ENCODE measurements at regions not wholly inside any gene's neighbourhood (a gene's known extent, or its start where the extent isn't known, plus 50 kb on each side); places are given as distances from the start of the nearest gene placed in this dataset.
"Not testable (repeated sequence)": the region's sequence is repeated elsewhere in the genome, so short reads cannot be mapped to it uniquely, and the experiment has no call there.

DNA sequence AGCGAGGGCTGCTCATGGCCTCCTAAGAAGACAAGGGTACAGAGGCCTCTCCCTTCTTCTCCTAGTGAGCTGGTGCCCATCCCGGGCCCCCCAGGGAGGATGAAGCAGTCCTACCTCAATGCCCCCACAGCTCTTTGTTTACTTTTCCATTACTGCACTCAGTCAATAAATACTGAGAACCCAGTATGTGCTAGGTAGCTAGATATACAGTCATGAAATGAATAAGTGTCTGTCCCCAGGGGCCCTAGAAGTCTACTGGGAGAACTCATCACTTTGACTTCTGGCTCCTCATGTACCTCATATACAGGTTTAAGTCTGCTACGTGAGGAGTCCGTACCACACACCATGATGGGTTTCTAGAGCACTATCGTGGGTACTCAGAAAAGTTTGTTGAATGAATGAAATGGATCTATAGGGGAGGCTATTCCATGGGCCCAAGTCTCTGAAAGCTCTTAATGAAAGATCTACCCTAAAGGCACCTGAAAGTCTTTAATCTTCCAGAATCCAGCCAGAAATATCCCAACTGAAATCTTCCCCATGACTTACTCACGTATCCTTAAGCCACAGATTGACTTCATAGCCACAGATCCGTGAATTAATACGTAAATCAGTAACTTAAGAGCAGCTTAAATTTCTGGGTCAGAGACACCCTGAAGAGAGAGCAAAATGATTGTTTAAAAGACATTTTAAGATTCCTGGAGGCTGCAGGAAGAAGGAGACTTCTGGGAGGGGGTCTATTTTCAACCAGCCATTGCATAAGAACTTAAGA, 51.6 kb upstream of the POMP start:
- DNase-seq (ENCODE audit: low spot score), result no peak
- intact Hi-C loops (cut with DNase I), result no loop called here

DNA sequence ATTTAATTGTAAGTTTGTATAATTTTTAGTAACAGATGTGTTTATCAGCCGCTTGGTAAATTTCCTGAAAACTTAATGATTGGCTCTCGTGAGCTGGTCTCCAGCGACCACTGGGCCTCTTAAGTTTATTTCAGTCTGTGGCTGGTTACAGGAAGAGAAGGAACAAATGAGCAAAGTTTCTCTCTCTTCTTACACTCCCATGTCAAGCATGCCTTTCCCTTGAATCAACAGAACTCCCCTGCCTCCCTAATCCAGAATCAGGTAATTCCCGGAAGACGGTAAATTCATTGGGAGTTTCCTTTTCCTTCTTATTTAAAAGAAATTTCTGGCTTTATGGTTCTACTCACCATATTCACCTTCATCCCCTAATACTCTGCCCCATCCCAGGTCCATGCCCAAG, 52.5 kb upstream of the POMP start:
- intact Hi-C loops (cut with DNase I), result no loop called here
- no peak for DNase-seq (ENCODE audit: low spot score)

DNA sequence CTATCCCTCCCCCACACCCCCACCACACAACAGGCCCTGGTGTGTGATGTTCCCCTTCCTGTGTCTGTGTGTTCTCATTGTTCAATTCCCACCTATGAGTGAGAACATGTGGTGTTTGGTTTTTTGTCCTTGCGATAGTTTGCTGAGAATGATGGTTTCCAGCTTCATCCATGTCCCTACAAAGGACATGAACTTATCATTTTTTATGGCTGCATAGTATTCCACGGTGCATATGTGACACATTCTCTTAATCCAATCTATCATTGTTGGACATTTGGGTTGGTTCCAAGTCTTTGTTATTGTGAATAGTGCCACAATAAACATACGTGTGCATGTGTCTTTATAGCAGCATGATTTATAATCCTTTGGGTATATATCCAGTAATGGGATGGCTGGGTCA, 53.8 kb upstream of the POMP start:
- intact Hi-C loops (cut with DNase I); DNase-seq (ENCODE audit: low spot score): not testable (repeated sequence)

DNA sequence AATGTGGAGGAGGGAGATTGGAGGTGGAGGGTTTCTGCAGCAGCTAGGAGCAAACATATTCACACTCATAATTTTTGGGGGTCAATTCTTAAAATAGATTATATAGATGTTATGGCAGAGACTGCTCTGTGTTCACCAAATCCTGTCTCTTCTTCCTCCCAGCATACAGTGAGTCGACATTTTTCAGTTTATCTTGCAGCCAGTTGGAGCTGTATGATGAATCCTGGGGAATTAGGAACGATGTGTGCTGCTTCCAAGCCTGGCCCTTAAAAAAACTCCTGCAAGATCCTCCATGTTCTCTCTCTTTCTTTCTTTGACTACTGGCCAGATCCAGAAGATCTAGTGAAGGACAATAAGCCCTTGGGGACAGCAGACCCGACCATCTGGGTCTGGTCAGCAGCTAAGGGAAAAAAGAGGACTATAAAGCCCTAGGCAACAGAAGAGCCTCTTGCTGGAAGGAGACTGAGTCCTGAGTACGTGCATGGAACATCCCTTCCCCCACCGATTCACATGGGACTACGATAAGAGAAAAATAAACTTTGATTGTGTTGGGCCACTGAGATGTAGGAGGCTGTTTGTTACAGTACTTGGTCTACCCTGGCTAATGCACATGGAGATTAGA, 55.8 kb upstream of the POMP start:
- no peak for DNase-seq (ENCODE audit: low spot score)
- intact Hi-C loops (cut with DNase I), result no loop called here

DNA sequence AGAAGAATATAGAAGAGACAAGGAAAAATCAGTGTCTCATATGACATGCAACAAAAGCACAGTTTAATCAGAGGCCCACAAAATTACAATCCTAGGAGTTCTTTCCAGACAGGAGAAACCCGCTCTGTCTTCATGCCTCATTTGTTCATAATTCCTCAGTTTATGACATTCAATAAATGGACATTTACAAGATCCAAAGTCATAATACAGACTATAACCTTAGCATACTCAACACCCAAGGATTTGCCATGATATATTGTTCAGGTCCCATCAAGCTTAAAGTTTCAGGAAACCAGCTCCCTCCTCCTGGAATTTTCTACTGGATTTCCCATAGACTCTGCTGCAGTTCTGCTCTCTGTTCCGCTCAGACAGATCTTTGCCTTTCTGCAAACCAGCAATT, 56.4 kb upstream of the POMP start:
- DNase-seq (ENCODE audit: low spot score), result no peak
- intact Hi-C loops (cut with DNase I), result no loop called here

DNA sequence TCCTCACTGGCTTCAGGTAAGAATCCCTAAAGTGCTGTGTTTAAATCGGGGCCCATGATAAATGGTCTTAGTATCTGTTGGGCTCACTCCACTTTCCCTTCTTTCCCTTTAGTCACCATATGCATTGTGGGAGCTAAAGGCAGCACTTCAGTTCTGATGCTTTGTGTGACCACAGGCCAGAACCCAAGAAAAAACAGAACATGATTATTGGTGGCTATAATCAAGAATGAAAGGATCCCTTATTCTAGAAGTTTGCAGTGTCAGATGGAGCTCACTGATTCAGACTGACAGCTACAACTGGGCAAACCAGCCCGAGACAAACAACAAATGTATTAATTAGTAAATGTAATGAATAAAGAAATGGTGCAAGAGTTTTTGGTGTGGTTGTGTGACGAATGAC, 57.3 kb upstream of the POMP start:
- no peak for DNase-seq (ENCODE audit: low spot score)
- intact Hi-C loops (cut with DNase I), result no loop called here

DNA sequence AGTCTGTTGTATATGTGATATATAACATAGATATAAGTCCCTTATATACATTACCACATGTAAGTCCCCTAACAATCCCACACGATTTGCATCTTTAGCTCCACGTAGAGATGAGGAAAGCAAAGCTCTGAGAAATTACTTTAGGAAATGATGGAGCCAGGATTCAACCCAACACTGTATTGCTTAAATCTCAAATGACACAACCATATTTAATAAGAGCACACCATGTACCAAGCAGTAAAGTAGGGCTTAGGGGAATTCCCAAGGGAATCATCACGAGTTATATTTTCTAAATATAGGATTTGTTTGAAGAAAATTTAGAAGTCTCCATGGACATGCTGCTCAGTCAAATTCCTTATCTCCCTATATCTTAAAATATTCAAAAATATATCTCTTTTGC, 61.3 kb upstream of the POMP start:
- intact Hi-C loops (cut with DNase I), result no loop called here
- no peak for DNase-seq (ENCODE audit: low spot score)

DNA sequence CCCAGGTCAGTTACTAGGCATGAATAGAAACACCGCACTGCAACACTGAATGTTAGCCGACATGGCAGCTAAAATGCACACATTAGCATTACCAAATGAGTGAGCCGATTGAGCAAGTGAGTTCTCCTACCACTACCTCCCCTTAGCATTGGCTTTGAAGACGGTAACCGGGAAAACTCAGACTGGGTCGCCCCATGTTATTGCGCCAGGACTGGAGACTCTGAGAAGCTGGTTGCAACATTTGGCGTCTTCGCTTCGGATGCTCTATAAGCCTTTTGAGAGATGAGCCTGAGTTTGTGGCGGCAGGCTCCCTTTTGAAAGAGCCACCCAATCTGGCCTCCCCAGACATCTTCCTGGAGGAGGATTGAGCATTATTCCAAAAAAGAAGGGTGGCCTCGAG, 68.5 kb upstream of the POMP start:
- no peak for DNase-seq (ENCODE audit: low spot score)
- intact Hi-C loops (cut with DNase I), result no loop called here

DNA sequence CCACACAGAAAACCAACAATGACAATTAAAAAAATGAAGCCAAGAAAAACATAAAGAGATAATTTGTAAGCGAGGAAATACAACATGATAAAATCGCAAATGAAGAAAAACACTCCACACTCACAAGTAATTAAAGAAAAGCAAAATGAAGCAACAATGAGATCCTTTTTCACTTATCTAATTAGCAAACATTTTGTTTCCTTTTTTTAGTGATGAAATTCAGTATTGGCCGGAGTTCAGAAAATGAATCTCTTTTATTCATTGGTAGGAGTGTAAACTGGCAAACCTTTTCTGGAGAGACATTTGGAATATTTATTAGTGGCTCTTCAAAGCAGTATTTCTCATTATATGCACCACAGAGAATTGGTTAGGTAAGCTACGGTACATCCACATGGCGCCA, 70.6 kb upstream of the POMP start:
- DNase-seq (ENCODE audit: low spot score), result no peak
- intact Hi-C loops (cut with DNase I), result no loop called here

DNA sequence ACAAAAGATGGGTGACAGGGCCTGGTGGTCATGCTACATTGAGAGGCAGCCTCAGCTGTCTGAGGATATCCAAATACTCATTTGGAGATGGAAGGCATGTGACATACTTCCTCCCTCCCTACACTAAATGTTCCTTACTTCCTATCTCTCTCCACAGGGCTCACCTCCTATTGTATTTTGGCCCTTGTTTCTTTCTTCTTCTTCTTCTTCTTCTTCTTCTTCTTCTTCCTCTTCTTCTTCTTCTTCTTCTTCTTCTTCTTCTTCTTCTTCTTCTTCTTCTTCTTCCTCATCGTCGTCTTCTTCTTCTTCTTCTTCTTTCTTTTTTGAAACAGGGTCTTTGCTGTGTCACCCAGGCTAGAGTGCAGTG, 71.8 kb upstream of the POMP start:
- DNase-seq (ENCODE audit: low spot score), result no peak
- intact Hi-C loops (cut with DNase I), result no loop called here

DNA sequence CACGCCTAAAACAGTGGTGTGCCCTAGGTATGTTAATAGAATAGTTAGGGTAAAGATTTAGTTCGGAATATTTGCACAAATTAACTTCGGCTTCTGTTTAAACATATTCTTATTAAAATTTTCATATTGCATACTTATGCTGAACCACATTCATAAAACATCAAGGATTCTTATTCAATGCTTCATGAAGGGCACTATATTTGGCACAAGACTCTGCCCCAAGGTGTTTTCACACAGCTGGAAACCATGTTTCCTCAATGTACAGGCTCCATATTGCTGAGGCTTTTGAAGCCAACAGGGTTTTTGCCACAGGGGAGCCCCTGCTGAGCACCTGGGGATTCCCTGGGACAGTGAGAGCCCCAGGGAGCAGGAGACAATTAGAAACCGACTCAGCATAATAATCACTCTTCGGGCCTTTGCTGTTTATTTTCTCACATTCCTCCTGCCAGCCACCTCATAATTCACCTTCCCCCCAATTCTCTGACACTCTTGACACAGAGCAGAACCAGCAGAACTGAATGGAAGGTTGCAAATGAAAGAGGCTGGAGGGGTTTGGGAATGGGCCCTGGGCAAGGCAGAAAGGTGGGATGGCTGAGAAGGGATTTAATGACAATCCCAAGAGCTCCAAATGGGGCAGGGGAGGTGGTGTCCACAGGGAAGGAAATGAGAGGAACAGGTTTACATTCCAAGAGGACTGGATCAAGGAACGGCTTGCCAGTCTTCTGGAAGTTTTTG, 72.3 kb upstream of the POMP start:
- intact Hi-C loops (cut with DNase I), result no loop called here
- DNase-seq (ENCODE audit: low spot score), result no peak

DNA sequence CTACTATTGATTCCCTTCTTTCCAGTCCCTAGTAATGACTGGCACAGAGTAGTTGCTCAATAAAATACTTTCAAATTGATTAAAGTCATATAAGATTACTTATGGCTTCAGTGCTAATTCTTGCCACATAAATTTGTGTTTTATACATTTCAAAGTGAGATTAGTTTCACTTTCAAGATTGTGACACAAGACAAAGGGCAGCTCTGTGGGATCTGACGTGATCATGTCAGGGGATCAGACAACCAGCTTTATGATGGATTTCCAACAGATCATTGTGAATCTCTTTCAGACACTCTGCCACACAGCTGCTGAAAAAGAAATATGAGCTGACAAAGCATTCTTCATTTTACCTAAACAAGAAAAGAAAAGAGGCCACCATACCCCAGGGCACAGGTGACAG, 73.4 kb upstream of the POMP start:
- intact Hi-C loops (cut with DNase I), result no loop called here

DNA sequence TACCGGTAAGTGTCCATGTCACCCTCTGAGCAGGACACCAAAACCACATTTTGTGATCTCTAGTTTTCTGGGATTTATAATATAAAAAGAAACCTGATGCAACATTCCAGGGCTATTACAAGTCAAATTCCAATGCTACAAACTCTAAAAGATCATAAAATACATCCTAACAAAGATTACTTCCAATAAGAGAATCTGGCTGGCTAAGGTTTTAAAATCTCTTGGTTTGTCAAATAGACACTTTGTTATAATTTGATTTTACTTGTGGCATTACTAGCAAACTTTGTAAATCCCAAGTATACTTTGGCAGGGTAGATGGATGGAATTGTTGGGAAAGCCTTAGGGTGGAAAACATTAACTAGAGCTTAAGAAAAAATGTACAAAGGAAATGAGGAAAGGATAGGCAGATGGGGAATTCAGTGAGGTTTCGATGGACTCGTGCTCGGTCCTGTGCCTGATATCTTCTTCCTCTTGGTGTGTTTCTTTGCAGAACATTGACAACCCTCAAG, 74.0 kb upstream of the POMP start:
- no peak for DNase-seq (ENCODE audit: low spot score)
- intact Hi-C loops (cut with DNase I), result no loop called here

More for the DNA sequence above, 73.4 kb upstream of the POMP start:
- DNase-seq (ENCODE audit: low spot score), result no peak

DNA sequence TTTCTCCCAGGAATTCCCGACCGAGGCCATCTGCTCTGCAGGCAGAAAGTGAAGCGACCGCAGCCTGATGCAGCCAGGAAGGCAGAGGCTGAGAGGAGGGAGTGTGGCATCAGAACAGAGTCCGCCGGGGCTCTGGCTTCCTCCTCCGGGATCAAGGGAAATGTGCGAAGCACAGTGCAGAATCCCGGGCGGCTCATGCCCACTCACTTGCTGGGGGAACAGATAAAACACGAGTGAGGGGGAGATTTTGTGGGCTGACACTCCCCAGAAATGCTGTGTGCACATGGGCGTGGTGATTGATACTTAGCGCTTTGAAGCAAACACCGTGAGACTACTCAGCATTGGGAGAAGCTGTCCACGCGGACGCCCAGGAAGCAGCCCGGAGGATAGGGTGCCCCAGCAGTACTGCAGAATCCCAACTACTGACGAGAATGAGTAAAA, 75.3 kb upstream of the POMP start:
- intact Hi-C loops (cut with DNase I), result no loop called here
- DNase-seq (ENCODE audit: low spot score), result peak; percentile 71

DNA sequence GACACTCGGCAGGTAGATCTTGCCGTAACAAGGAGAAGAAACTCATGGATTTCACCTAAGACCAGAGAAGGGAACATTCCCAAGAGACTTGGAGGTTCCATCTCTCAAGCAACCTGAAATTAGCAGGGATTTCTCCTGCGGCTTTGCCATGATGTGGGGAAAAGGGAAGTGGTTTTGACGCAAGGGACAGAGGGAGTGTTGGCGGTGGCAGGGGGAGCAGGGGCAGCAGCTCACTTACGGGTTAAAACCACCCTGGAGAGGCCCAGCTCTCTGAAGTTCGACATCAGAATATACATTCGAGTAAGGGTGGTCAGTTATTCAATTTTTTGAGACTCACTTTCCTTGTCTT, 76.1 kb upstream of the POMP start:
- intact Hi-C loops (cut with DNase I), result no loop called here
- DNase-seq (ENCODE audit: low spot score), result no peak

DNA sequence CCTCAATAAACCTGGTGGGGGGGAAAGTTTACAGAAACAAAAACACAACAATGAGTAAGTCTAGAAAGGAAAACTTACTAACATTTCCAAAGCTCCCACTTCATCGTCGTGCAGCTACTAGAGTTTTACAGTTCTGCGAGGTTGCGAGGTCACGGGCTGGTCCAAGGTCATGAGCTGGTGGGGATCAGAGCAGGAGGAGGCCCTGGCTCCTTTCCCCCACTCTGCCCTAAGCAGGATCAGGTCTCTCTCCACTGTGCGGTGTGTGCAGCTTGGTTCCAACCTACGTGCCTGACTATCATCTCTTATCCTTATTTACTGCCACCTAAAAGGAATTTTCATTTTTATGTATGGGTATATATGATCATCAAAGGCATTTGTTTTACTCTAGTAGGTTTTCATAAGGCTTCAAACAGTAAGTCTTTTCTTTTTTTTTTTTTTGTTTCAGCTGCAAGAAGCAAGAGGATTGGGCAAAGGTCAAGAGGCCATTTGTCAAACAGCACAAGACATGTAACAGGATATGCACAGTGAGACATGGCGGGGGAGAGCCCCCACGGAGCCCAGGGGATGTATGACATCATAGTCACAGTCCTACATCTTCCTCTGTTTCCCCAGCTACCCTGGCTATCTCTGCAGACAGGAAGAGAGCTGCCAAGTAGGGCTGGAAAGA, 76.6 kb upstream of the POMP start:
- intact Hi-C loops (cut with DNase I), result no loop called here
- peak; percentile 64 for DNase-seq (ENCODE audit: low spot score)

DNA sequence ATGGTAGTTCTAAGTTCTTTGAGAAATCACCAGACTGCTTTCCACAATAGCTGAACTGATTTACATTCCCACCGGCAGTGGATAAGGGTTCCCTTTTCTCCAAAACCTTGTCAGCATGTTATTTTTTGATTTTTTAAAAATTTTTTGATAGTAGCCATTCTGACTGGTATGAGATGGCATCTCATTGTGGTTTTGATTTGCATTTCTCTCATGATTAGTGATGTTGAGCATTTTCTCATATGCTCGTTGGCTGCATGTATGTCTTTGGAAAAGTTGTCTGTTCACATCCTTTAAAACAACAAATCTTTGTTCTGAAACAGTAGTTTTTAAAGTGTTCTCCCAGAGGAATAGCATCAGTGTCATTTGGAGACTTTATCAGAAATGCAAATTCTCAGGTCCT, 77.5 kb upstream of the POMP start:
- no peak for DNase-seq (ENCODE audit: low spot score)
- intact Hi-C loops (cut with DNase I), result no loop called here

DNA sequence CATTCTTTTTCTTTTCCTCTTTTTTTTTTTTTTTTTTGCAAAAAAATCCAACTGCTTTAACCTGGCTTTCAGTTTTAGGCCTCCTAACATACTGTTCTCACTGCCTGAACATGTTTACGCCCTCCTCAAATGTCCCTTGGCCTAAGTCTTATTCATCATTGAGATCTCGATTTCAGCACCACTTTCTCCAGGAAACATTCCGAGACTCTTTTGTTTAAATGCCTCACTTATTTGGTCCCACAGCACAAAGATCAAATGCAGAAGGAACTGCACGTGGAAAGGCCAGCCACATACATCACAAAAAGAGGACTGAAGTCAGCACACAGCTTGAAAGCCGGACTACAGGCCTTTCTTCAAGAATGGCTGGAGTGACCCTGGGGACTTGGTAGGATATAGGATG, 79.2 kb upstream of the POMP start:
- no peak for DNase-seq (ENCODE audit: low spot score)
- intact Hi-C loops (cut with DNase I), result no loop called here

DNA sequence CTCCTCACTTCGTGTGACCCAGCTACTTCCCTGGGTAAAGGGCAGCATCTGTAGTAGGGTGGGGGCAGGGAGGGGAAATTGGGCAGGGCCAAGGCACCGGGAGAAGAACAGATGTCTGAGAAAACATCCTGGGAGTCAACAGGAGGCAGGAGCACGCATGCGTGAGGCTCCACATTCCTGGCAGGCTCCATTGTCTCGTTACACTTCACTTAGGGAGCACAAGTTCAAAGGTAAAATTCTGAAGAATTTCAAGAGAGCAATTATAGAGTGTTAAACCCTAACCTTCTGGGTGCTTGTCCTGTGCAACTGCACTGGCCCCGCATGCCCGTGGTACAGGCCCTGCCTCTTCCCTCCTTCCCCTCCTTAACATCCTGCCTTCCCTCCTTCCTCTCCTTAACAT, 79.6 kb upstream of the POMP start:
- peak; percentile 58 for DNase-seq (ENCODE audit: low spot score)
- intact Hi-C loops (cut with DNase I), result no loop called here

DNA sequence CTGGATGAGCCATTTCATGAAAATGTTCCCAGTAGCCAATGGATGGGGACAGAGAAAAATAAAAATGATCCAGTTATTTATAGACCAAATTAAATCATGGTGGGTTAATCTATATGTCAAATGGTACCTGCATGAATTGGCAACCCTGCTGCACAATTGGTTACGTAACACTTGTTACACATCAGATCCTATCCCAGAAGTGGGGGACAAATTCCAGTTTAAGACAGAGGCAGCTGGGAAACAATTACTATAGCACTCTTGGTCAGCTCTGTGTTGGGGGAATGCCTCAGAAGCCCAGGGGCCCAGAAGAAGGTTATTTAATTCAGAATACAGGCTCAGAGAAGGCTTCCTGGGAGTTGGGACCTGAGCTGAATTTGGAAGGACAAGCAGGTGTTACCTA, 81.1 kb upstream of the FLT1 start:
- intact Hi-C loops (cut with DNase I), result no loop called here
- no peak for DNase-seq (ENCODE audit: low spot score)
